IMR-90 (cell line): ENCODE measurements at regions not wholly inside any gene's neighbourhood (a gene's known extent, or its start where the extent isn't known, plus 50 kb on each side); places are given as distances from the start of the nearest gene placed in this dataset.

Experiments
- ATAC-seq: fragments of 200-7000 bp; cut with Tn5 transposase; 2 replicates; pipeline ENCODE4 v1.9.1; 2020; ENCODE audit warnings: low read depth, mild to moderate bottlenecking, moderate library complexity
- BruUV-seq: library from RNA; stranded (reverse); fragments of 400-500 nt; replicated peaks from 2 replicates; lab custom pipeline; 2021; lab: Mats Ljungman, UMichigan
- CTCF ChIA-PET: fragments of 300-600 bp; formaldehyde crosslinking; extraction: SDS; loops from one replicate; lab custom pipeline; 2021; ENCODE audit warnings: antibody characterized with exemption; lab: Yijun Ruan, JAX
- POLR2A ChIA-PET: fragments of 300-600 bp; sonication (Branson Sonifier 250); formaldehyde crosslinking; loops from one replicate; lab custom pipeline; 2022; ENCODE audit warnings: antibody characterized with exemption; ENCODE audit not compliant: unreplicated experiment; lab: Charles Lee
- DNase-seq: peaks from one replicate; pipeline ENCODE4 v3.0.0; 2013
- H2AFZ ChIP-seq: replicated peaks from 2 replicates; pipeline ENCODE3; 2013; ENCODE audit warnings: low read length, mild to moderate bottlenecking; ENCODE audit not compliant: poor library complexity
- H2AK5ac ChIP-seq: 2 replicates; pipeline ENCODE4 v1.6.1; 2013; ENCODE audit warnings: low read depth, low read length, inconsistent platforms
- H2AK9ac ChIP-seq: replicated peaks from 2 replicates; pipeline ENCODE3; 2013; ENCODE audit warnings: mild to moderate bottlenecking, low read depth, low read length, moderate library complexity; ENCODE audit not compliant: poor library complexity
- H2BK120ac ChIP-seq: 2 replicates; pipeline ENCODE4 v1.6.1; 2013; ENCODE audit warnings: low read depth, low read length, inconsistent platforms
- H2BK15ac ChIP-seq: 3 replicates; pipeline ENCODE4 v1.6.1; 2013; ENCODE audit warnings: low read depth, low read length, inconsistent platforms
- H2BK20ac ChIP-seq: 2 replicates; pipeline ENCODE4 v1.6.1; 2013; ENCODE audit warnings: low read depth, mild to moderate bottlenecking, inconsistent platforms, low read length, moderate library complexity
- H2BK5ac ChIP-seq: 2 replicates; pipeline ENCODE4 v1.6.1; 2013; ENCODE audit warnings: mild to moderate bottlenecking, low read depth, low read length, inconsistent platforms; ENCODE audit not compliant: poor library complexity, severe bottlenecking
- H3K14ac ChIP-seq: replicated peaks from 2 replicates; pipeline ENCODE4 v1.6.1; 2013; ENCODE audit warnings: low read depth, low read length, inconsistent platforms
- H3K18ac ChIP-seq: 2 replicates; pipeline ENCODE4 v1.6.1; 2013; ENCODE audit warnings: low read depth, low read length, control low read depth
- H3K23ac ChIP-seq: 2 replicates; pipeline ENCODE4 v1.6.1; 2013; ENCODE audit warnings: low read depth, low read length, inconsistent platforms
- H3K27ac ChIP-seq: 2 replicates; pipeline ENCODE4 v1.5.1; 2013; ENCODE audit warnings: mild to moderate bottlenecking, control low read depth, low read length; ENCODE audit not compliant: insufficient read depth
- H3K27me3 ChIP-seq: 2 replicates; pipeline ENCODE4 v1.6.1; 2013; ENCODE audit warnings: low read length; ENCODE audit not compliant: control insufficient read depth, insufficient read depth
- H3K36me3 ChIP-seq: 2 replicates; pipeline ENCODE4 v1.6.1; 2013; ENCODE audit warnings: low read length, mixed read lengths; ENCODE audit not compliant: control insufficient read depth, insufficient read depth
- H3K4ac ChIP-seq: 2 replicates; pipeline ENCODE4 v1.6.1; 2013; ENCODE audit warnings: low read depth, low read length, inconsistent platforms
- H3K4me1 ChIP-seq: 2 replicates; pipeline ENCODE4 v1.6.1; 2013; ENCODE audit warnings: low read length, mixed read lengths; ENCODE audit not compliant: control insufficient read depth, insufficient read depth
- H3K4me2 ChIP-seq: 2 replicates; pipeline ENCODE4 v1.6.1; 2013; ENCODE audit warnings: low read depth, mild to moderate bottlenecking, control low read depth, low read length, moderate library complexity
- H3K4me3 ChIP-seq: 2 replicates; pipeline ENCODE4 v1.5.1; 2013; ENCODE audit warnings: low read depth, mild to moderate bottlenecking, control low read depth, low read length, moderate library complexity; ENCODE audit not compliant: insufficient read depth
- H3K56ac ChIP-seq: 2 replicates; pipeline ENCODE4 v1.6.1; 2013; ENCODE audit warnings: low read length, inconsistent platforms; ENCODE audit not compliant: insufficient read depth; ENCODE audit errors: extremely low read depth
- H3K79me1 ChIP-seq, 2 experiments: 2 replicates each; pipeline ENCODE4 v1.6.1; 2013; ENCODE audit warnings: low read length in 2 of 2, inconsistent platforms in 1 of 2, low read depth in 1 of 2
- H3K9ac ChIP-seq: 2 replicates; pipeline ENCODE4 v1.6.1; 2013; ENCODE audit warnings: low read depth, low read length, control low read depth
- H3K9me1 ChIP-seq: 2 replicates; pipeline ENCODE4 v1.6.1; 2013; ENCODE audit warnings: low read length, inconsistent platforms; ENCODE audit not compliant: insufficient read depth
- H3K9me3 ChIP-seq: 2 replicates; pipeline ENCODE4 v1.6.1; 2013; ENCODE audit warnings: low read length; ENCODE audit not compliant: control insufficient read depth, insufficient read depth
- H4K20me1 ChIP-seq: 2 replicates; pipeline ENCODE4 v1.6.1; 2013; ENCODE audit warnings: low read length, inconsistent platforms; ENCODE audit not compliant: insufficient read depth
- H4K5ac ChIP-seq: 2 replicates; pipeline ENCODE4 v1.6.1; 2013; ENCODE audit warnings: mild to moderate bottlenecking, low read depth, low read length, control low read depth
- H4K8ac ChIP-seq, 2 experiments: 2 replicates each; pipeline ENCODE4 v1.6.1; 2013; ENCODE audit warnings: low read depth in 2 of 2, low read length in 2 of 2, control low read depth in 1 of 2, inconsistent platforms in 1 of 2
- H4K91ac ChIP-seq: 2 replicates; pipeline ENCODE4 v1.6.1; 2013; ENCODE audit warnings: low read depth, low read length, inconsistent platforms; ENCODE audit not compliant: insufficient read depth
- BHLHE40 ChIP-seq: fragments of 150-350 bp; IDR thresholded peaks from 2 replicates; pipeline ENCODE4 v1.6.1; 2016; ENCODE audit warnings: mild to moderate bottlenecking, low read depth, low read length
- CEBPB ChIP-seq: IDR thresholded peaks from 2 replicates; pipeline ENCODE4 v1.6.1; 2012; ENCODE audit warnings: low read depth, low read length, improper control_type of control experiment
- CHD1 ChIP-seq: IDR thresholded peaks from 2 replicates; pipeline ENCODE4 v1.6.1; 2012; ENCODE audit warnings: low read depth, low read length, improper control_type of control experiment
- FOS ChIP-seq: fragments of 150-350 bp; IDR thresholded peaks from 2 replicates; pipeline ENCODE4 v1.6.1; 2016; ENCODE audit warnings: low read depth, low read length
- MAFK ChIP-seq: IDR thresholded peaks from 2 replicates; pipeline ENCODE4 v1.6.1; 2012; ENCODE audit warnings: low read depth, low read length, improper control_type of control experiment
- MAZ ChIP-seq: IDR thresholded peaks from 2 replicates; pipeline ENCODE4 v1.6.1; 2012; ENCODE audit warnings: low read depth, mild to moderate bottlenecking, low read length, improper control_type of control experiment, moderate library complexity, borderline replicate concordance
- MXI1 ChIP-seq: IDR thresholded peaks from 2 replicates; pipeline ENCODE4 v1.6.1; 2012; ENCODE audit warnings: low read depth, mild to moderate bottlenecking, low read length, moderate library complexity, borderline replicate concordance
- NFE2L2 ChIP-seq: fragments of 150-350 bp; IDR thresholded peaks from 2 replicates; pipeline ENCODE4 v1.6.1; 2016; ENCODE audit warnings: low read depth, mild to moderate bottlenecking, low read length
- POLR2A ChIP-seq: IDR thresholded peaks from 2 replicates; pipeline ENCODE4 v1.6.1; 2012; ENCODE audit warnings: mild to moderate bottlenecking, low read depth, low read length
- RAD21 ChIP-seq: IDR thresholded peaks from 2 replicates; pipeline ENCODE4 v1.6.1; 2012; ENCODE audit warnings: low read length, improper control_type of control experiment
- RCOR1 ChIP-seq: IDR thresholded peaks from 2 replicates; pipeline ENCODE4 v1.6.1; 2012; ENCODE audit warnings: mild to moderate bottlenecking, low read length, improper control_type of control experiment; ENCODE audit not compliant: insufficient replicate concordance
- RFX5 ChIP-seq: IDR thresholded peaks from 2 replicates; pipeline ENCODE4 v1.8.0; 2012; ENCODE audit warnings: low read depth, mild to moderate bottlenecking, low read length, moderate library complexity
- SMC3 ChIP-seq: fragments of 150-350 bp; IDR thresholded peaks from 2 replicates; pipeline ENCODE4 v1.6.1; 2016; ENCODE audit warnings: low read depth, mild to moderate bottlenecking, antibody characterized with exemption, low read length, moderate library complexity
- WGBS, 2 experiments: methylation state at CpG; one replicate each; pipeline versions ENCODE4 v1.1.5 to v1.1.7; 2013; ENCODE audit warnings: missing lambda C conversion rate in 2 of 2; ENCODE audit not compliant: insufficient read length in 1 of 2; ENCODE audit errors: extremely low coverage in 2 of 2; 5-methylcytosine and 5-hydroxymethylcytosine counted together
- dilution Hi-C: fragments of 300-500 bp; cut with HindIII; formaldehyde crosslinking; loops from one replicate; pipeline ENCODE4 v1.14.3; 2018; ENCODE audit warnings: low sequenced_read_pairs; ENCODE audit not compliant: unreplicated experiment
- in situ Hi-C: fragments of 300-500 bp; cut with MboI; formaldehyde crosslinking; loops from 3 replicates; pipeline ENCODE4 v1.14.3; 2019; ENCODE audit warnings: low sequenced_read_pairs, inconsistent platforms, mixed read lengths
- intact Hi-C: fragments of 100-400 bp; cut with micrococcal nuclease; formaldehyde crosslinking; loops from 2 replicates; pipeline ENCODE4 v1.10.0; 2022
- TF ChIP-seq, protein P1 (sequence below): fragments of 150-350 bp; IDR thresholded peaks from 2 replicates; pipeline ENCODE4 v1.6.1; 2016; ENCODE audit warnings: low read depth, mild to moderate bottlenecking, low read length, moderate library complexity, borderline replicate concordance
- TF ChIP-seq, protein P2 (sequence below): conservative IDR thresholded peaks from 2 replicates; pipeline ENCODE4 v1.5.1; 2012; ENCODE audit warnings: mild to moderate bottlenecking, low read depth, low read length, improper control_type of control experiment
- TF ChIP-seq, protein P3 (sequence below): fragments of 150-350 bp; IDR thresholded peaks from 2 replicates; pipeline ENCODE4 v1.6.1; 2017; ENCODE audit warnings: mild to moderate bottlenecking, antibody characterized with exemption, low read length, low read depth

DNA sequence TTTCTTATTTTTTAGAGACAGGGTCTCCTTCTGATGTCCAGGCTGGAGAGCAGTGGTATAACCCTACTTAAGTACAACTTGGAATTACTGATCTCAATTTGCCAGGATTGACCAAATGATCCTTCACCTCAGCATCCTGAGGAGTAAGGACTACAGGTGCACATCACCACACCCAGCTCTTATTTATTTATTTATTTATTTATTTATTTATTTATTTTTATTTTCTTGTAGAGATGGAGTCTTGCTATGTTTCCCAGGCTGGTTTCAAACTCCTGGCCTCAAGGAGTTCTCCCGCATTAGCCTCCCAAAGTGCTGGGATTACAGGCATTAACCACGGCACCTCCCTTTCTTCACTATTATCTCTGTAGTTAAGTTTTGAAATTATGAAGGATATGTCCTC is 117.5 kb upstream of the NEGR1 start:
- CTCF ChIA-PET = no interaction called here
- H3K9ac ChIP-seq = no peak overlapping the region
- in situ Hi-C loops = no loop called here
- H3K27me3 ChIP-seq = no peaks in the 10 kb centered on the region
- no peaks in the 10 kb centered on the region for H4K20me1 ChIP-seq
- WGBS, 2 experiments = no CpG with 5 or more reads among the region's 2 CpGs
- H3K4me1 ChIP-seq = peaks cover 2% of the 10 kb centered on the region; the same call in 1 of the 2 replicates
- no peak overlapping the region for H3K23ac ChIP-seq
- H3K56ac ChIP-seq = no peak overlapping the region
- no peaks in the 10 kb centered on the region for H3K79me1 ChIP-seq
- H2AK9ac ChIP-seq = no peak overlapping the region
- H4K91ac ChIP-seq = no peak overlapping the region
- no peak overlapping the region for H3K4me3 ChIP-seq
- H3K4me2 ChIP-seq = no peak overlapping the region
- no peak for TF ChIP-seq RCOR1
- TF ChIP-seq SMC3 = no peak
- TF ChIP-seq CHD1 = no peak
- no peak for TF ChIP-seq RFX5
- no peak for TF ChIP-seq POLR2A
- no peak for TF ChIP-seq MXI1
- TF ChIP-seq MAZ = no peak
- TF ChIP-seq, protein P1, sequence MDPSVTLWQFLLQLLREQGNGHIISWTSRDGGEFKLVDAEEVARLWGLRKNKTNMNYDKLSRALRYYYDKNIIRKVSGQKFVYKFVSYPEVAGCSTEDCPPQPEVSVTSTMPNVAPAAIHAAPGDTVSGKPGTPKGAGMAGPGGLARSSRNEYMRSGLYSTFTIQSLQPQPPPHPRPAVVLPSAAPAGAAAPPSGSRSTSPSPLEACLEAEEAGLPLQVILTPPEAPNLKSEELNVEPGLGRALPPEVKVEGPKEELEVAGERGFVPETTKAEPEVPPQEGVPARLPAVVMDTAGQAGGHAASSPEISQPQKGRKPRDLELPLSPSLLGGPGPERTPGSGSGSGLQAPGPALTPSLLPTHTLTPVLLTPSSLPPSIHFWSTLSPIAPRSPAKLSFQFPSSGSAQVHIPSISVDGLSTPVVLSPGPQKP = no peak
- TF ChIP-seq, protein P2, sequence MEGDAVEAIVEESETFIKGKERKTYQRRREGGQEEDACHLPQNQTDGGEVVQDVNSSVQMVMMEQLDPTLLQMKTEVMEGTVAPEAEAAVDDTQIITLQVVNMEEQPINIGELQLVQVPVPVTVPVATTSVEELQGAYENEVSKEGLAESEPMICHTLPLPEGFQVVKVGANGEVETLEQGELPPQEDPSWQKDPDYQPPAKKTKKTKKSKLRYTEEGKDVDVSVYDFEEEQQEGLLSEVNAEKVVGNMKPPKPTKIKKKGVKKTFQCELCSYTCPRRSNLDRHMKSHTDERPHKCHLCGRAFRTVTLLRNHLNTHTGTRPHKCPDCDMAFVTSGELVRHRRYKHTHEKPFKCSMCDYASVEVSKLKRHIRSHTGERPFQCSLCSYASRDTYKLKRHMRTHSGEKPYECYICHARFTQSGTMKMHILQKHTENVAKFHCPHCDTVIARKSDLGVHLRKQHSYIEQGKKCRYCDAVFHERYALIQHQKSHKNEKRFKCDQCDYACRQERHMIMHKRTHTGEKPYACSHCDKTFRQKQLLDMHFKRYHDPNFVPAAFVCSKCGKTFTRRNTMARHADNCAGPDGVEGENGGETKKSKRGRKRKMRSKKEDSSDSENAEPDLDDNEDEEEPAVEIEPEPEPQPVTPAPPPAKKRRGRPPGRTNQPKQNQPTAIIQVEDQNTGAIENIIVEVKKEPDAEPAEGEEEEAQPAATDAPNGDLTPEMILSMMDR = no peak
- no peak for TF ChIP-seq FOS
- TF ChIP-seq, protein P3, sequence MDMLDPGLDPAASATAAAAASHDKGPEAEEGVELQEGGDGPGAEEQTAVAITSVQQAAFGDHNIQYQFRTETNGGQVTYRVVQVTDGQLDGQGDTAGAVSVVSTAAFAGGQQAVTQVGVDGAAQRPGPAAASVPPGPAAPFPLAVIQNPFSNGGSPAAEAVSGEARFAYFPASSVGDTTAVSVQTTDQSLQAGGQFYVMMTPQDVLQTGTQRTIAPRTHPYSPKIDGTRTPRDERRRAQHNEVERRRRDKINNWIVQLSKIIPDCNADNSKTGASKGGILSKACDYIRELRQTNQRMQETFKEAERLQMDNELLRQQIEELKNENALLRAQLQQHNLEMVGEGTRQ = no peak
- TF ChIP-seq BHLHE40 = no peak
- TF ChIP-seq NFE2L2 = no peak
- TF ChIP-seq MAFK = no peak
- TF ChIP-seq RAD21 = no peak
- TF ChIP-seq CEBPB = no peak
- intact Hi-C loops = no loop called here
- no peak overlapping the region for H2BK120ac ChIP-seq
- H2AFZ ChIP-seq = no peak overlapping the region
- H3K27ac ChIP-seq = no peak overlapping the region
- no peak overlapping the region for H3K4ac ChIP-seq
- H3K14ac ChIP-seq = no peak overlapping the region
- POLR2A ChIA-PET = no interaction called here
- H3K9me3 ChIP-seq = no peaks in the 10 kb centered on the region
- BruUV-seq = no TSS peak
- H4K8ac ChIP-seq = no peak overlapping the region
- ATAC-seq = no peak
- no peak overlapping the region for H4K5ac ChIP-seq
- no peak overlapping the region for H2BK20ac ChIP-seq
- H3K9me1 ChIP-seq = no peaks in the 10 kb centered on the region
- no peaks in the 10 kb centered on the region for H3K36me3 ChIP-seq
- H2BK15ac ChIP-seq = no peak overlapping the region
- no peak for DNase-seq
- H2AK5ac ChIP-seq = peak overlapping the region; percentile 59; the same call in 1 of the 2 replicates
- H2BK5ac ChIP-seq = no peak overlapping the region
- no peak overlapping the region for H3K18ac ChIP-seq
- dilution Hi-C loops = no loop called here
